ENCODE measurements at regions not wholly inside any gene's neighbourhood (a gene's known extent, or its start where the extent isn't known, plus 50 kb on each side); places are given as distances from the start of the nearest gene placed in this dataset.

DNA sequence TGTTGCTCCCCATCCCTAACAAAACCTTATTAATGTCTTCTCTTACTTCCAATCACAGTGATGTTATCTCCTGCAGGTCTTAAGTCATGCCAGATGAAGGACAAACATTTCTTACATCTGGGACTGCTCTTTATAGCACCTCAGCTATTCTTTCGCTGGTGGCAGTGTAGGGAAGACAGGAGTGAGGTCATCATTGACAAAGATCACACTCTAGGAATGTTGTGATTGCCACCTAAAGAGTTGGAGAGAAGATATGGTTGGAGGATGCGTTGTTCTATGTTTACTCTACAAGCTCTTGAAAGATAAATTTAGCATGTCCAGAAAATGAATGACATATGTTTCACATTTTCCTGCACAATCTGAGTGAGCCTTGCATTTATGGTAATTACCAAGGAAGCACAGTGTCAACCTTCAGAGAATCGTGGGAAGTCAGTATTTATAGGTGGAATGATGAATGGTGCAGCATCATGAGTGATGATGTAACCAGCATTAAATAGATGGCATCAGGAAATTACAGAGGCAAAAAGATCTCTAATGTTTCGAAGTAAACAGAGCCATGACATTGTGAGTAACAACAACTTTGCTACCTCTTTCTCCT, 188.1 kb upstream of the STEAP1 start:
- no peak overlapping the region for H3K4me3 ChIP-seq (ENCODE audit: low read depth, poor library complexity, severe bottlenecking)
- no peak for DNase-seq (ENCODE audit: low spot score in 2 of 2)
- intact Hi-C loops (cut with DNase I; ENCODE audit: low total_unique reads): no loop called here
- 60 to 61% methylated on average over 4 of the region's 4 CpGs for WGBS, 2 donors
- TF ChIP-seq, protein P1, sequence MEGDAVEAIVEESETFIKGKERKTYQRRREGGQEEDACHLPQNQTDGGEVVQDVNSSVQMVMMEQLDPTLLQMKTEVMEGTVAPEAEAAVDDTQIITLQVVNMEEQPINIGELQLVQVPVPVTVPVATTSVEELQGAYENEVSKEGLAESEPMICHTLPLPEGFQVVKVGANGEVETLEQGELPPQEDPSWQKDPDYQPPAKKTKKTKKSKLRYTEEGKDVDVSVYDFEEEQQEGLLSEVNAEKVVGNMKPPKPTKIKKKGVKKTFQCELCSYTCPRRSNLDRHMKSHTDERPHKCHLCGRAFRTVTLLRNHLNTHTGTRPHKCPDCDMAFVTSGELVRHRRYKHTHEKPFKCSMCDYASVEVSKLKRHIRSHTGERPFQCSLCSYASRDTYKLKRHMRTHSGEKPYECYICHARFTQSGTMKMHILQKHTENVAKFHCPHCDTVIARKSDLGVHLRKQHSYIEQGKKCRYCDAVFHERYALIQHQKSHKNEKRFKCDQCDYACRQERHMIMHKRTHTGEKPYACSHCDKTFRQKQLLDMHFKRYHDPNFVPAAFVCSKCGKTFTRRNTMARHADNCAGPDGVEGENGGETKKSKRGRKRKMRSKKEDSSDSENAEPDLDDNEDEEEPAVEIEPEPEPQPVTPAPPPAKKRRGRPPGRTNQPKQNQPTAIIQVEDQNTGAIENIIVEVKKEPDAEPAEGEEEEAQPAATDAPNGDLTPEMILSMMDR (IDR thresholded peaks at IDR 0.05): no peak
- TF ChIP-seq POLR2A (IDR thresholded peaks at IDR 0.05): no peak

DNA sequence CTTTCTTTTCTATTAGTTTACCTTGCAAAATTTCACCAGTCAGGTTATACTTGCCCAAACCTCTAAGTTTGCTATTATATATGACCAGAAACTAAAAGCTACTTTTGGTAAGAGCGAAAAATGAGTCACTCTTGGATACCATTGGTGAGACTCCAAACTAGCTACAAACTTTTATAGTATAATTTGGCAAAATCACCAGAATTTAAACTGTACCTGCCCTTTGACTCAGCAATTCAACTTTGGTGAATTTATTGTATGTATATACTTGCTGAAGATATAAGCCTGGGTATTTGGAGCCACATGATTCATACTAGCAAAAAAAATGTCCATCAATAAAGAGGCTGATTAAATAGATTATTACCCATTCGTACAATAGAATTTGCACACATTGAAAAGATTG, 178.7 kb upstream of the STEAP1 start:
- 79 to 91% methylated on average over 2 of the region's 2 CpGs for WGBS, 2 donors
- no peak overlapping the region for H3K4me3 ChIP-seq (ENCODE audit: low read depth, poor library complexity, severe bottlenecking)
- no peak for TF ChIP-seq POLR2A (IDR thresholded peaks at IDR 0.05)
- TF ChIP-seq, protein P1 (IDR thresholded peaks at IDR 0.05): no peak
- intact Hi-C loops (cut with DNase I; ENCODE audit: low total_unique reads): no loop called here
- no peak for DNase-seq (ENCODE audit: low spot score in 2 of 2)

DNA sequence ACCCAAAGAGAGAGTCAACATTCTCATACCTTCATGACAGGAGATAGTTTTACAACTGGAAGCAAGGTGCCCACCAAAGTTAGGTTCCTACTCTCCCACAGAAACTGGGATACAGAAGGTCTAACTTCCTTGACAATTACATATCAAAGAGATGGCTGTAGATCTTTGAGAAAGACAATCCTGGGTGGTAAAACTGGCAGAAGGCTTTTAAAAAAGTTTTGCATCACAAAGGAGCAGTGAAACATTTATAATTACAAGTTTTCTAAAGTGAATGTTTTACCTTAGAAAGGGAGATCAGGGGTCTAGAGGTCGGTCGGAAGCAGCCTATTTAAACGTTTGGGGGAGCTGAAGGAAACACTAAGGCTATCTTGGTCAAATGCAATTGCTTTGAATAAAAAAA, 166.6 kb upstream of the STEAP1 start:
- TF ChIP-seq, protein P1 (IDR thresholded peaks at IDR 0.05): no peak
- no peak for TF ChIP-seq POLR2A (IDR thresholded peaks at IDR 0.05)
- intact Hi-C loops (cut with DNase I; ENCODE audit: low total_unique reads): no loop called here
- DNase-seq (ENCODE audit: low spot score in 2 of 2): no peak
- H3K4me3 ChIP-seq (ENCODE audit: low read depth, poor library complexity, severe bottlenecking): no peak overlapping the region
- 20 to 40% methylated on average over 3 of the region's 3 CpGs for WGBS, 2 donors

DNA sequence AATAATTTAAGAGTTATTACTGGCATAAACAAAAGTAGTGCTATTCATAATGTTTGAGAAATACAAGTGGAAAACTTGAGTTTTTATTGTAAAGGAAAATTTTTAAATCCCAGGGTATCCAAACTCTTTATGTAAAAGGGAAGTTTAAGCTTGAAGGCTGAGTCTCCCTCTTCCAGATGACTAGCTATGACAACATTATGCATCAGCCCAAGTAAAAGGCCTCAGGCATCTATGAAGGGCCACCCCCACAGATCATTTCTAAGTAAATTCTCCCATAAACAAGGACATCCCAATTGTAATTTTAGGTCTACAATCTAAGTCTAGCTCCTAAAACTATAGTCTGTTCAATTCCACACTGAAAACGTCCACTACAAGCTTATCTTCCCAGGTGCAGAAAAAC, 166.2 kb upstream of the STEAP1 start:
- WGBS, 2 donors: 54 to 57% methylated on average over 1 of the region's 1 CpG
- no peak for DNase-seq (ENCODE audit: low spot score in 2 of 2)
- TF ChIP-seq POLR2A (IDR thresholded peaks at IDR 0.05): no peak
- TF ChIP-seq, protein P1 (IDR thresholded peaks at IDR 0.05): no peak
- H3K4me3 ChIP-seq (ENCODE audit: low read depth, poor library complexity, severe bottlenecking): no peak overlapping the region
- intact Hi-C loops (cut with DNase I; ENCODE audit: low total_unique reads): no loop called here

DNA sequence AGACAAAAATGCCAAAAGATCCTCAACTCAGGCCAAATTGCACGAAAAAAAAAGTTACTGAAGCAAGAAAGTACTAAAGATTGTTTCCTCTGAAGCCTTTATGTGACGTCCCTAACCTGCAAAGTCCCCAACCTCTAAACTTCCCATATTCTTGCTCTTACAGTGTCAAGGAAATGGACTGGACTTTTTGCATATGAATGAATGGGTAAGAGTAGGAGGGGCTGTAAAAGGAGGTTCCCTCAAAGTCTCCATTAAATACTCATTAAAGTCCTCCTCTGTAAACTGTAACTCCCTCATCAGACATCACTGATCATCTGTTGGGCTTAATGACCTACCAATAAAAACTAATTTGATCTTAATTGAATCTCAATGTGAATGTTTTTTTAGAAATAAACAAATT, 164.8 kb upstream of the STEAP1 start:
- intact Hi-C loops (cut with DNase I; ENCODE audit: low total_unique reads): no loop called here

More for the DNA sequence above, 164.8 kb upstream of the STEAP1 start:
- no peak for DNase-seq (ENCODE audit: low spot score in 2 of 2)
- 44 to 52% methylated on average over 2 of the region's 2 CpGs for WGBS, 2 donors
- TF ChIP-seq, protein P1 (IDR thresholded peaks at IDR 0.05): no peak
- TF ChIP-seq POLR2A (IDR thresholded peaks at IDR 0.05): no peak
- no peak overlapping the region for H3K4me3 ChIP-seq (ENCODE audit: low read depth, poor library complexity, severe bottlenecking)
